SH-SY5Y (cell line): ENCODE measurements at regions not wholly inside any gene's neighbourhood (a gene's known extent, or its start where the extent isn't known, plus 50 kb on each side); places are given as distances from the start of the nearest gene placed in this dataset.

Source experiments
- GATA2 ChIP-seq: IDR thresholded peaks from 2 replicates; pipeline ENCODE4 v1.6.1; 2011; ENCODE audit warnings: mild to moderate bottlenecking, low read depth, low read length
- GATA3 ChIP-seq: IDR thresholded peaks from 2 replicates; pipeline ENCODE4 v1.6.1; 2011; ENCODE audit warnings: low read depth, mild to moderate bottlenecking, low read length, moderate library complexity

- TF ChIP-seq GATA3 (no peak), GATA2 (no peak)
These were observed 379.2 kb downstream of the GRIN2B start for GRCh38 chr12:13602172-13602571.
